Vagina (tissue), 2 donors: ENCODE measurements at regions not wholly inside any gene's neighbourhood (a gene's known extent, or its start where the extent isn't known, plus 50 kb on each side); places are given as distances from the start of the nearest gene placed in this dataset.

Experiments used
- POLR2A ChIP-seq, 2 donors: fragments of 450-650 bp; IDR thresholded peaks; one replicate each; pipeline ENCODE4 v1.6.1; 2017; ENCODE audit warnings: antibody characterized with exemption in 2 of 2, mild to moderate bottlenecking in 2 of 2, moderate library complexity in 2 of 2
- TF ChIP-seq, protein P1 (sequence below), 3 experiments: fragments of 450-650 bp in 2 of 3; fragments of 200-600 bp in 1 of 3; sonication (generic) in 1 of 3; IDR thresholded peaks; one replicate each; pipeline ENCODE4 v1.5.1; 2017 to 2019; ENCODE audit warnings: antibody characterized with exemption in 3 of 3, mild to moderate bottlenecking in 2 of 3, moderate library complexity in 2 of 3

GRCh38 chr4:38539501-38539900 lies 124.5 kb upstream of the KLF3 start:
- TF ChIP-seq, protein P1, sequence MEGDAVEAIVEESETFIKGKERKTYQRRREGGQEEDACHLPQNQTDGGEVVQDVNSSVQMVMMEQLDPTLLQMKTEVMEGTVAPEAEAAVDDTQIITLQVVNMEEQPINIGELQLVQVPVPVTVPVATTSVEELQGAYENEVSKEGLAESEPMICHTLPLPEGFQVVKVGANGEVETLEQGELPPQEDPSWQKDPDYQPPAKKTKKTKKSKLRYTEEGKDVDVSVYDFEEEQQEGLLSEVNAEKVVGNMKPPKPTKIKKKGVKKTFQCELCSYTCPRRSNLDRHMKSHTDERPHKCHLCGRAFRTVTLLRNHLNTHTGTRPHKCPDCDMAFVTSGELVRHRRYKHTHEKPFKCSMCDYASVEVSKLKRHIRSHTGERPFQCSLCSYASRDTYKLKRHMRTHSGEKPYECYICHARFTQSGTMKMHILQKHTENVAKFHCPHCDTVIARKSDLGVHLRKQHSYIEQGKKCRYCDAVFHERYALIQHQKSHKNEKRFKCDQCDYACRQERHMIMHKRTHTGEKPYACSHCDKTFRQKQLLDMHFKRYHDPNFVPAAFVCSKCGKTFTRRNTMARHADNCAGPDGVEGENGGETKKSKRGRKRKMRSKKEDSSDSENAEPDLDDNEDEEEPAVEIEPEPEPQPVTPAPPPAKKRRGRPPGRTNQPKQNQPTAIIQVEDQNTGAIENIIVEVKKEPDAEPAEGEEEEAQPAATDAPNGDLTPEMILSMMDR (IDR thresholded peaks at IDR 0.05) = no peak
- TF ChIP-seq POLR2A (IDR thresholded peaks at IDR 0.05) = no peak
